BLaER1 treated with 17β-estradiol and CSF1 and Interleukin-3, amounts not matched to agents 10 nM and 100 nM (cell line): ENCODE measurements at regions not wholly inside any gene's neighbourhood (a gene's known extent, or its start where the extent isn't known, plus 50 kb on each side); places are given as distances from the start of the nearest gene placed in this dataset.

ENCODE experiments used
- H3K27ac ChIP-seq, 11 experiments: shearing (Covaris generic); formaldehyde crosslinking; 2 replicates each; pipeline ENCODE4 v1.8.1; 2022
- H3K27me3 ChIP-seq, 11 experiments: shearing (Covaris generic); formaldehyde crosslinking; 2 replicates each; pipeline ENCODE4 v1.8.1; 2022
- H3K36me3 ChIP-seq, 11 experiments: shearing (Covaris generic); formaldehyde crosslinking; 2 replicates each; pipeline ENCODE4 v1.8.1; 2022
- H3K4me1 ChIP-seq, 10 experiments: shearing (Covaris generic); formaldehyde crosslinking; 2 replicates each; pipeline ENCODE4 v1.8.1; 2022
- H3K4me2 ChIP-seq, 11 experiments: shearing (Covaris generic); formaldehyde crosslinking; 2 replicates each; pipeline ENCODE4 v1.8.1; 2022
- H3K4me3 ChIP-seq, 10 experiments: shearing (Covaris generic); formaldehyde crosslinking; 2 replicates each; pipeline ENCODE4 v1.8.1; 2022
- H3K9ac ChIP-seq, 11 experiments: shearing (Covaris generic); formaldehyde crosslinking; 2 replicates each; pipeline ENCODE4 v1.8.1; 2022
- H3K9me3 ChIP-seq, 11 experiments: shearing (Covaris generic); formaldehyde crosslinking; replicated peaks in 1 of 11; 2 replicates each; pipeline ENCODE4 v1.8.1; 2022
- H4K20me1 ChIP-seq, 11 experiments: shearing (Covaris generic); formaldehyde crosslinking; 2 replicates each; pipeline ENCODE4 v1.8.1; 2022
- Cebpa-rat ChIP-seq, 11 experiments: shearing (Covaris generic); IDR thresholded peaks; 2 replicates each; pipeline ENCODE4 v1.8.1; 2022

GRCh38 chr12:34298971-34299801 is 276.9 kb downstream of the ALG10 start:
- TF ChIP-seq Cebpa-rat (IDR thresholded peaks at IDR 0.05), result no peak
- H3K27me3 ChIP-seq, result no peaks in the 10 kb centered on the region; a peak in 1 of 22 replicates

DNA sequence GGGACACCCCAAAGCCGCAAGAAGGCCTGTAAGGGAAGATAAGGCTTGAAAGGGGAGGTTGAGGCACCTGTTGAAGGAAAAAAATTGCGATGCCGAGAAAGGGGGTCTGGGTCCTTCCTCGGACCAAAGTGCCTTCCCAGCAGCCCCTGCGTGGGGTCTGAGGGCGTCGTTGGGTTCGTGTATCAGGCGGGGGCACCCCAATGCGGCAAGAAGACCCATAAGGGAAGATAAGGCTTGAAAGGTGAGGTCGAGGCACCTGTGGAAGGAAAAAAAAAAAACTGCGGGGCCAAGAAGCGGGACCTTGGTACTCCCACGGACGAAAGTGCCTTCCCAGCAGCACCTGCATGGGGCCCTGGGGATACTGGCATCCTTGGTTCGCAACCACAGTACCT is 277.5 kb downstream of the ALG10 start:
- peaks cover 97 to 100% (median 100%) of the 10 kb centered on the region in 11 experiments for H3K9me3 ChIP-seq
- no peak overlapping the region for H3K4me3 ChIP-seq

More at GRCh38 chr12:34298971-34299801, 276.9 kb downstream of the ALG10 start:
- H3K27ac ChIP-seq, result no peak overlapping the region
- no peaks in the 10 kb centered on the region for H3K36me3 ChIP-seq
- H3K4me2 ChIP-seq, result no peak overlapping the region
- H4K20me1 ChIP-seq, result no peaks in the 10 kb centered on the region
- H3K4me1 ChIP-seq, result no peaks in the 10 kb centered on the region
- peaks cover 97 to 100% (median 100%) of the 10 kb centered on the region in 11 experiments for H3K9me3 ChIP-seq
- H3K4me3 ChIP-seq, result no peak overlapping the region
- H3K9ac ChIP-seq, result no peak overlapping the region

GRCh38 chr12:34300376-34301250 is 278.3 kb downstream of the ALG10 start:
- Histone ChIP-seq H3K4me3 (no peak overlapping the region), H3K9ac (no peak overlapping the region), H3K9me3 (peaks cover 97 to 100% (median 100%) of the 10 kb centered on the region in 11 experiments), H3K36me3 (no peaks in the 10 kb centered on the region), H3K27ac (no peak overlapping the region), H3K27me3 (no peaks in the 10 kb centered on the region; a peak in 1 of 22 replicates), H3K4me2 (no peak overlapping the region), H4K20me1 (no peaks in the 10 kb centered on the region), H3K4me1 (no peaks in the 10 kb centered on the region)
- TF ChIP-seq Cebpa-rat (IDR thresholded peaks at IDR 0.05), result no peak

More for the DNA sequence above, 277.5 kb downstream of the ALG10 start:
- Histone ChIP-seq H3K27me3 (no peaks in the 10 kb centered on the region; a peak in 1 of 22 replicates), H3K27ac (no peak overlapping the region), H3K9ac (no peak overlapping the region), H3K4me1 (no peaks in the 10 kb centered on the region), H3K36me3 (no peaks in the 10 kb centered on the region), H3K4me2 (no peak overlapping the region), H4K20me1 (no peaks in the 10 kb centered on the region)
- no peak for TF ChIP-seq Cebpa-rat (IDR thresholded peaks at IDR 0.05)

GRCh38 chr12:34301251-34302130 is 279.2 kb downstream of the ALG10 start:
- Histone ChIP-seq H3K4me3 (no peak overlapping the region), H3K4me1 (no peaks in the 10 kb centered on the region), H3K36me3 (no peaks in the 10 kb centered on the region), H3K4me2 (no peak overlapping the region), H3K27me3 (no peaks in the 10 kb centered on the region; a peak in 1 of 22 replicates), H3K27ac (no peak overlapping the region), H3K9ac (no peak overlapping the region), H4K20me1 (no peaks in the 10 kb centered on the region), H3K9me3 (peaks cover 97 to 100% (median 100%) of the 10 kb centered on the region in 11 experiments)
- TF ChIP-seq Cebpa-rat (IDR thresholded peaks at IDR 0.05), result no peak

GRCh38 chr12:34302131-34302885 is 280.0 kb downstream of the ALG10 start:
- no peak for TF ChIP-seq Cebpa-rat (IDR thresholded peaks at IDR 0.05)
- no peaks in the 10 kb centered on the region for H3K4me1 ChIP-seq
- H3K27ac ChIP-seq, result no peak overlapping the region
- no peaks in the 10 kb centered on the region; a peak in 1 of 22 replicates for H3K27me3 ChIP-seq
- H3K4me3 ChIP-seq, result no peak overlapping the region
- no peaks in the 10 kb centered on the region for H3K36me3 ChIP-seq
- peaks cover 98 to 100% (median 100%) of the 10 kb centered on the region in 11 experiments for H3K9me3 ChIP-seq
- no peaks in the 10 kb centered on the region for H4K20me1 ChIP-seq
- no peak overlapping the region for H3K4me2 ChIP-seq
- H3K9ac ChIP-seq, result no peak overlapping the region

- Histone ChIP-seq H3K4me2 (no peak overlapping the region), H3K4me1 (no peaks in the 10 kb centered on the region), H4K20me1 (no peaks in the 10 kb centered on the region), H3K9ac (no peak overlapping the region), H3K27ac (no peak overlapping the region), H3K27me3 (no peaks in the 10 kb centered on the region; a peak in 1 of 22 replicates), H3K9me3 (peaks cover 100% of the 10 kb centered on the region in 11 experiments), H3K4me3 (no peak overlapping the region), H3K36me3 (no peaks in the 10 kb centered on the region)
- TF ChIP-seq Cebpa-rat (IDR thresholded peaks at IDR 0.05), result no peak
Observed at GRCh38 chr12:34303091-34303870, 281.0 kb downstream of the ALG10 start.

DNA sequence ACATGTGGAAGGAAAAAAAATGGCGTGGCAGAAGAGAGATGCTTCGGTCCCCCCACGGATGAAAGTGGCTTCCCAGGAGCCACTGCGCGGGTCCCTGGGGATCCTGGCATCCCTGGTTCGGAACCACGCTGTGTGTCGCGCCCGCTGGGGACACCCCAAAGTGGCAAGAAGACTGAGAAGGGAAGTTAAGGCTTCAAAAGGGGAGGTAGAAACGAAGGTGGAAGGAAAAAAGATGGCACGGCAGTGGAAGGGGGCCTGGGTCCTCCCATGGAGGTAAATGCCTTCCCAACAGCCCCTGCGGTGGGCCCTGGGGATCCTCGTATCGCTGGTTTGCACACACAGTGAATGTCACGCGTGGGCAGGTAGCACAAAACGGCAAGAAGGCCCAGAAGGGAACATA is 281.7 kb downstream of the ALG10 start:
- Histone ChIP-seq H4K20me1 (no peaks in the 10 kb centered on the region), H3K4me2 (no peak overlapping the region), H3K4me3 (no peak overlapping the region), H3K4me1 (no peaks in the 10 kb centered on the region), H3K36me3 (no peaks in the 10 kb centered on the region), H3K9me3 (peaks cover 100% of the 10 kb centered on the region in 11 experiments), H3K9ac (no peak overlapping the region), H3K27me3 (no peaks in the 10 kb centered on the region; a peak in 1 of 22 replicates), H3K27ac (no peak overlapping the region)
- TF ChIP-seq Cebpa-rat (IDR thresholded peaks at IDR 0.05), result no peak
